HG02588 (cell line): ENCODE measurements at regions not wholly inside any gene's neighbourhood (a gene's known extent, or its start where the extent isn't known, plus 50 kb on each side); places are given as distances from the start of the nearest gene placed in this dataset.
"Not testable (repeated sequence)": the region's sequence is repeated elsewhere in the genome, so short reads cannot be mapped to it uniquely, and the experiment has no call there.

Experiments used
- ATAC-seq: cut with Tn5 transposase; IDR thresholded peaks from one replicate; pipeline ENCODE4 v1.9.1; 2021; ENCODE audit warnings: mild to moderate bottlenecking, moderate library complexity; ENCODE audit not compliant: unreplicated experiment

DNA sequence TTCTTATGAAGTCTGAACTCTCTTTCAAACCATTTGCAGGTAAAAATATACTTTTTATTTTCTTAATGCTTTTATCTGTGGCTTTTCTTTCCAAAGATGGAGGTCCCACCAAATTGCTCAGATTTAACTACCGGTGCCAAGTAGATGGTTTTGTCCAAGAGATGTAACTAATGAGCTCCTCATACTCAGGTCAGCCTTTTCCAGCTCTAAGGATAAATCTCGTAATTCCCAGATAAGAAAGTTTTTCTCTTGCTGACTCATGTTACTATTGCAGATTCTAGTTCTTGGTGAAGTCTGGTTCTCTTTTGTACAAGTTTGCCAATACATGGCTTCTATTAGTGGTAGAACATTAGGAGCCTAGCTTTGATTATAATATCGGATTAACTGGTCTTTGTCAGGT is 550.8 kb upstream of the ZNF804A start:
- ATAC-seq = no peak

- no peak for ATAC-seq
Observed at GRCh38 chr2:184049566-184049965, 548.8 kb upstream of the ZNF804A start.

DNA sequence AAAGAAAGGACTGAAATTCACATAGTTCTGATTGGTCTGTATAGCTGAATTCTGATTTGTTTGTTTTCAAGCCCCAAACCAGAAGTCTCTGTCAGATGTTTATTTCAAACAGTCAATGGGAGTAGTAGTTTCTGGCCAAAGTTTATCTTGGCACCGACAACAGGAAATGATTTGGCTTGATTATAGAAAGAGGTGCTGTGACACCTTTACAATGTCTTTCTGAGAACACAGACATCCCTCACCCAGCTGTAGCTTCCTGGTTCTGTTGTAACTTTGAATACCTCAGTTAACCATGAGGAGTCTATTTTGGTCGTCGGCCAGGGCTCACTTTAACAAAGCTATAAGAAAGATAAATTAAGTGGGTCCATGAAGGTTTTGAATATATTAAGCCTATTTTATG is 545.0 kb upstream of the ZNF804A start:
- ATAC-seq = no peak

- ATAC-seq = not testable (repeated sequence)
Observed at GRCh38 chr2:184054419-184054818, 543.9 kb upstream of the ZNF804A start.

DNA sequence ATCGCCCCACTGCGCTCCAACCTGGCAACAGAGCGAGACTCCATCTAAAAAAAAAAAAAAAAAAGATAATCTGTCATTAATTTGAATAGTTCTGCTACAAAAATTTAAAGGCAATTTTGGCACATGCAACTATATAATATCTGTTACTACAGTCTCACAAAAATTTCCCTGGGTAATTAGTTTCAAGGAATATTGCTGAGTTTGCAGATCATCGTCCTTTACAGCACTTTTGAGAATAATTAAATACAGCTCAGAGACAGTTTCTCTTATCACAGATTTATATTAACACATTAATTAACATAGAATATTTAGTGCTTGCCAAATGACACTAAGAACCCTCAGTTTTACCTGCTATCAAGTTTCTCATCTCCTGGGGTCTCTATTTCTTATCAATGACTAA is 540.4 kb upstream of the ZNF804A start:
- ATAC-seq = no peak

DNA sequence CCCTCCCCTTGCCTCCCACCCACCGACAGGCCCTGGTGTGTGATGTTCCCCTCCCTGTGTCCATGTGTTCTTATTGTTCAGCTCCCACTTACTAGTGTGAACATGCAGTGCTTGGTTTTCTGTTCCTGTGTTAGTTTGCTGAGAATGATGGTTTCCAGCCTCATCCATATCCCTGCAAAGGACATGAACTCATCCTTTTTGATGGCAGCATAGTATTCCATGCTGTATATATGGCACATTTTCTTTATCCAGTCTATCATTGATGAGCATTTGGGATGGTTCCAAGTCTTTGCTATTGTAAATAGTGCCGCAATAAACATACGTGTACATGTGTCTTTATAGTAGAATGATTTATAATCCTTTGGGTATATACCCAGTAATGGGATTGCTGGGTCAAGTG is 538.1 kb upstream of the ZNF804A start:
- ATAC-seq = not testable (repeated sequence)

GRCh38 chr2:184067502-184067901 is 530.8 kb upstream of the ZNF804A start:
- no peak for ATAC-seq

DNA sequence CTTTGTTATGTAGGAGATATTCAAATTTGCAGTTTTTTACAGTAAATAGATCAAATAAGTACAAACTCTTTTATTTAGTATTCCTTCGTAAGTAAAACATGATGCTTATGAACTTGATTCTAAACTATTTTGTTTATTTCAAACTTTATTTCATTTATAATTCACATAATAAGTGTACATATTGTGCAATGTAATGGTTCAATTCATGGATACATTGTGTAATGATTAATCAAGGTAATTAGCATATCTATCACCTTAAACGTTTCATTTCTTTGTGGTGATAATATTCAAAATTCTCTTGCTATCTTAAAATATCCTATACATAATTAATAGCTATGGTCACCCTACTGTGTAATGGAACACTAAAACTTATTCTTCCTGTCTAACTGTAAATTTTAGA is 525.9 kb upstream of the ZNF804A start:
- no peak for ATAC-seq

DNA sequence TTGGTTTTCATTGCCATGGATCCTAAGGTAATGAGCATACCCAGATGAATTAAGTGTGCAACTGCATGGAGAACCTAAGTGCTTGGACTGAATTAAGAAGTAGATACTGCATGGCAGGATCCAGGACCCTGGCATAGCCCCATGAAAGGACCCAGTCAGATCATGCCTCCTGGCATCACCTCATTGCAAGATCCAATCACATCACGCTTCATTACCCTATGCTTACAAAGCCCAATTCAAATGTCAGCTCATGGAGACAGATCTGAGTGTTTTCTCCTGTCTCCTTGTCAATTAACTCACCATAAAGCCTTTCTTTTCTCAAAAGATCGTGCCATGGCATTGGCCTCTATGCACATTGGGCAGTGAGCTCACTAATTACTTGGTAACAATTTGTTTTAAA is 519.8 kb upstream of the ZNF804A start:
- ATAC-seq = no peak

DNA sequence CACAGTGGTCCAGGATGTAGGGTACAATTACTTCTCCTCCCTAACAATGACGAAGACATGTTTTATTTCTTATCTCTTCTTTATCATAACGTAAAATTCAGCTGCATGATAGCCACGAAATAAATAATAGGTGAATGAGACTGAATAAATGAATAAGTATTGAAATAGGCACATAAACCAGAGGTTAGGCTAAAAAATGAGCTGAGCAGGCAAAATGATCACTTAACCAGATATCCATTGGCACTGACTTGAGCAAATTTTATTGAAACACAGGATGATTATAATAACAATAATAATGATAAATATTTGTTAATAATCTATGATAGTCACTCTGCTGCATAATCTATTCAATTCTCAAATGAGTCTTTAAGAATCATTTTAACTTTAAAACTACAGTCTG is 506.9 kb upstream of the ZNF804A start:
- no peak for ATAC-seq

GRCh38 chr2:184113696-184114403 is 484.5 kb upstream of the ZNF804A start:
- ATAC-seq = no peak

DNA sequence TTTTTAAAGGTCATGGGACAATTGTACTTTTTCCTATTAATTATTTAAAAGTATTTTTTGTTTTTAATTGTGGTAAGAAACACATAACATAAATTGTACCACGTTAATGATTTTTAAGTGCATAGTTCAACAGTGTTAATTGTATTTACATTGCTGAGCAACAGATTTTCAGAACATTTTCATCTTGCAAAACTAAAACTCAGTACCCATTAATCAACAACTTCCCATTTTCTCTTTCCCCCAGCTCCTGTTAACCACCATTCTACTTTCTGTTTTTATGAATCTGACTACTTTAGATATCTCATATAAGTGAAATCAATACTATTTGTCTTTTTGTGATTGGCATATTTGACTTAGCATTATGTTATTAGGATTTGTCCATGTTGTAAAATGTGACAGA is 483.9 kb upstream of the ZNF804A start:
- ATAC-seq = no peak

DNA sequence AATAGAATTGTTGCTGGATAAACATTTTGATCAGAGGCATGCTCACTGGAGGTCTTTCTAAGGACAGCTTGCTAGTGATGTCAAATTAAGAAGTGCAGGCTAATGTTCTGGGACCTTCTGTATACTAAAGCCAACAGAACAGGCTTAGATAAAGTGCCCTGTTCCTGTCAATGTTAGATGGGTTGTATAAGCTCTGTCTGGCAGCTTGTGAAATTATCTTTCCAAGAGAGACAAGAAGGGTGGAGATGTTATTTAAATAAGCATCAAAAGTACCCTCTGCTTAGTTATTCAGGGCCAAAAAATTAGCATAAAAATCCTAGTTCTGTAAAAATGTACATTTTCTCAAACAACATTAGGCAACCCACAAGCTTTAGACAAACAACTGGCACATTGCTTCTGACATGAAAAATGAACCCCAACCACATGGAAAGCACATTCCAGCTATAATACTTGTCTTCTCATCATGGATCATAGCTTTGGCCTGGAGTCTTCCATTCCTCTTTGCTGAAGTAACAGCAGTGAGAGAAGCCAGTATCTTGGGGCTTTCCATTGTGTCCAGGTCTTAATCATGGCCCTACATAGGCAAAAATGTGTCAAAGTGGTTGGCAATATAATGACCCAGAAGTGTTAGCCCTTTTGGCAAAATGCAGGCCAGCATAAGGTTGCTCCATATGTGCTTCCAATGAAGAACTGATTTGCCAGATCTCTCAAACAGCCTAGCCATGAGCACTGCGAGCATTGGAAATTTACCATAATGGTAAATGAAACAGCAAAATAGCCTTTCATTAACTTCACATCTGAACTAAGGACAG is 478.1 kb upstream of the ZNF804A start:
- ATAC-seq = no peak

GRCh38 chr2:184125867-184126266 is 472.5 kb upstream of the ZNF804A start:
- ATAC-seq = no peak

- no peak for ATAC-seq
Observed at GRCh38 chr2:184129073-184129472, 469.3 kb upstream of the ZNF804A start.

DNA sequence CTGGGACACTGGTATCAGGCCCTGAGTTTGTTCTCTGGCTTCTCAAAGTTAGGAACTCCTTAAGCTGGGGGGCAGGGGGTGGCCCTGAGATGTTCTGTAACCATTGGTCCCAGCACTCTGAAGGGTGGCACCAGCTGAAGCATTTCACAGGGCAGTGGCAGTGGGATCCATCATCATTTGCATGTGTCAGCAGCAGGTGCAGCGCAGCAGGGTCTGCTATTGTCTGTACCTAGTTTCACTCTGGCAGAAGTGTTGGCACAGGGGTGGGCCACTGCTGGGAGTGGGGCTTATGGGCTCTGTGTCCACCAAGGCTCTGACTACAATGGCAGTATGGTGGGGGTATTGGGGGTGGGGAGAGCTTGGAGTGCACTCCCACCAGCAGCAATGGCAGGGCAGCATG is 460.4 kb upstream of the ZNF804A start:
- ATAC-seq = no peak

DNA sequence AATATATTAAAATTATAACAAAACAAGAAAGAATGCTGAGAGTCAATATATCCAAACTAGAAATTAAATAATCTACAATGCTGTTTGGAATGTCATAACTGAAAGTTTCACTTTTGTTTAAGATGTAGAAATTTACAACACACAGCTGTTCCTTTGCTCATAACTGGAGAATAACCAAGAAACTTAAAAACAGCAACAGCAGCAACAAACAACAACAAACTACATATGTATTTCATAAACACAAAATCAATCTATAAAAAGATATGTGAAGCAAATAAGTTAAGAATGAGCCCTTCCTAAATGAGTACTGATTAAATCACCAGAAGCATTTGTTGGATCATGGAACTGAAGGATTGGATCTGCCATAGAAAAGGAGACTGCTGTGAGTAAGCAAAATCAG is 456.5 kb upstream of the ZNF804A start:
- no peak for ATAC-seq

- ATAC-seq = no peak
Observed at GRCh38 chr2:184154438-184154837, 443.9 kb upstream of the ZNF804A start.

GRCh38 chr2:184155791-184156190 is 442.5 kb upstream of the ZNF804A start:
- ATAC-seq = no peak

GRCh38 chr2:184157141-184157540 is 441.2 kb upstream of the ZNF804A start:
- no peak for ATAC-seq

DNA sequence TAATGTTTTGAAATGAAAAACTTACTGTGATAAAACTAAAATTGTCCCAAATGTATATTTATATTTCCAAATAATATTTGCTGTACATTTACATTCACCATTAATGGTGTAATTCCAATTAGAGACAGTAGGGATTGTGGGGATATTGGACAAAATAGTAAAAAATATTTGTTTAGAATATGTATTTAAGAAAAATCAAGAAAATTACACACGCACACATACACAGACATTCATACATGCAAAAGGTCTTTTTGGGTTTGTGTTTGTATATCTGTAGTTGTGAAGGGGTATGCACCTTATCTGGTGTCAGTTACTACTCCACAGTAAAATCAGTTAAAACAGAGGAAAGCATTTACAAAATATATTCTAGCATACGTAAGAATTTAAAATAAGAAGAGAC is 435.9 kb upstream of the ZNF804A start:
- no peak for ATAC-seq

DNA sequence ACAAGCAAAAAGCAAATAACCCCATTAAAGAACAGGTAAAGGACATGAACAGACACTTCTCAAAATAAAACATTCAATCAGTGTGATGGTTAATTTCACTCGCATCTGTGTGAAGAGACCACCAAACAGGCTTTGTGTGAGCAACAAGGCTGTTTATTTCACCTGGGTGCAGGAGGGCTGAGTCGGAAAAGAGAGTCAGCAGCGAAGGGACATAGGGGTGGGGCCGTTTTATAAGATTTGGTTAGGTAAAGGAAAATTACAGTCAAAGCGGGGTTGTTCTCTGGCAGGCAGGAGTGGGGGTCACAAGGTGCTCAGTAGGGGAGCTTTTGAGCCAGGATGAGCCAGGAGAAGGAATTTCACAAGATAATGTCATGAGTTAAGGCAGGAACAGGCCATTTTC is 429.5 kb upstream of the ZNF804A start:
- ATAC-seq = not testable (repeated sequence)
